Glutamatergic neuron (in vitro differentiated cells): ENCODE measurements at regions not wholly inside any gene's neighbourhood (a gene's known extent, or its start where the extent isn't known, plus 50 kb on each side); places are given as distances from the start of the nearest gene placed in this dataset.

Experiments
- DNase-seq: peaks from one replicate; pipeline ENCODE4 v3.0.0; 2022
- H3K27ac Mint-ChIP-seq: one replicate; pipeline ENCODE4 v1.8.0; 2020; ENCODE audit warnings: mild to moderate bottlenecking, mixed read lengths, inconsistent platforms; ENCODE audit not compliant: unreplicated experiment
- H3K27me3 Mint-ChIP-seq: one replicate; pipeline ENCODE4 v1.8.0; 2020; ENCODE audit warnings: mild to moderate bottlenecking, moderate library complexity, mixed read lengths, inconsistent platforms; ENCODE audit not compliant: unreplicated experiment
- H3K36me3 Mint-ChIP-seq: one replicate; pipeline ENCODE4 v1.8.0; 2020; ENCODE audit warnings: mild to moderate bottlenecking, mixed read lengths, inconsistent platforms; ENCODE audit not compliant: unreplicated experiment
- H3K4me1 Mint-ChIP-seq: one replicate; pipeline ENCODE4 v1.8.0; 2020; ENCODE audit warnings: mild to moderate bottlenecking, low read depth, mixed read lengths, inconsistent platforms; ENCODE audit not compliant: unreplicated experiment
- H3K4me3 Mint-ChIP-seq: one replicate; pipeline ENCODE4 v1.8.0; 2020; ENCODE audit warnings: mild to moderate bottlenecking, mixed read lengths, inconsistent platforms; ENCODE audit not compliant: unreplicated experiment
- H3K9me3 Mint-ChIP-seq: one replicate; pipeline ENCODE4 v1.8.0; 2020; ENCODE audit warnings: mild to moderate bottlenecking, moderate library complexity, mixed read lengths, inconsistent platforms; ENCODE audit not compliant: unreplicated experiment
- CTCF ChIP-seq: fragments of 200-600 bp; sonication (generic); IDR thresholded peaks from one replicate; pipeline ENCODE4 v1.5.0; 2021; ENCODE audit not compliant: partially characterized antibody, unreplicated experiment

GRCh38 chr2:117065912-117066311 is 748.6 kb upstream of the DDX18 start:
- no peaks in the 10 kb centered on the region for H3K36me3 Mint-ChIP-seq
- H3K27me3 Mint-ChIP-seq, result no peaks in the 10 kb centered on the region
- H3K4me3 Mint-ChIP-seq, result no peak overlapping the region
- TF ChIP-seq CTCF, result no peak
- no peak overlapping the region for H3K27ac Mint-ChIP-seq
- no peak for DNase-seq
- no peaks in the 10 kb centered on the region for H3K4me1 Mint-ChIP-seq
- no peaks in the 10 kb centered on the region for H3K9me3 Mint-ChIP-seq

GRCh38 chr2:117067900-117068299 is 746.6 kb upstream of the DDX18 start:
- no peak overlapping the region for H3K27ac Mint-ChIP-seq
- H3K4me1 Mint-ChIP-seq, result no peaks in the 10 kb centered on the region
- H3K9me3 Mint-ChIP-seq, result no peaks in the 10 kb centered on the region
- no peak for DNase-seq
- no peak for TF ChIP-seq CTCF
- H3K4me3 Mint-ChIP-seq, result no peak overlapping the region
- H3K27me3 Mint-ChIP-seq, result no peaks in the 10 kb centered on the region
- no peaks in the 10 kb centered on the region for H3K36me3 Mint-ChIP-seq

GRCh38 chr2:117068371-117068770 is 746.1 kb upstream of the DDX18 start:
- no peak for TF ChIP-seq CTCF
- Mint-ChIP-seq H3K27me3 (no peaks in the 10 kb centered on the region), H3K36me3 (no peaks in the 10 kb centered on the region), H3K4me3 (no peak overlapping the region), H3K4me1 (no peaks in the 10 kb centered on the region), H3K9me3 (no peaks in the 10 kb centered on the region), H3K27ac (no peak overlapping the region)
- no peak for DNase-seq

GRCh38 chr2:117071556-117072102 is 742.9 kb upstream of the DDX18 start:
- Mint-ChIP-seq H3K27me3 (peaks cover 2% of the 10 kb centered on the region), H3K27ac (no peak overlapping the region), H3K36me3 (no peaks in the 10 kb centered on the region), H3K4me3 (no peak overlapping the region), H3K4me1 (no peaks in the 10 kb centered on the region), H3K9me3 (no peaks in the 10 kb centered on the region)
- no peak for DNase-seq
- no peak for TF ChIP-seq CTCF

GRCh38 chr2:117074756-117075155 is 739.7 kb upstream of the DDX18 start:
- Mint-ChIP-seq H3K9me3 (no peaks in the 10 kb centered on the region), H3K27me3 (peaks cover 3% of the 10 kb centered on the region), H3K36me3 (no peaks in the 10 kb centered on the region), H3K4me3 (no peak overlapping the region), H3K4me1 (no peaks in the 10 kb centered on the region), H3K27ac (no peak overlapping the region)
- no peak for DNase-seq
- TF ChIP-seq CTCF, result no peak
